Neutrophil (primary cell): ENCODE measurements at regions not wholly inside any gene's neighbourhood (a gene's known extent, or its start where the extent isn't known, plus 50 kb on each side); places are given as distances from the start of the nearest gene placed in this dataset.

ENCODE experiments used
- H3K27ac ChIP-seq: fragments of 200-600 bp; sonication (generic); 2 replicates; pipeline ENCODE4 v1.5.1; 2016; ENCODE audit warnings: mild to moderate bottlenecking, moderate library complexity
- H3K27me3 ChIP-seq: fragments of 200-600 bp; sonication (generic); 2 replicates; pipeline ENCODE4 v1.6.0; 2016; ENCODE audit warnings: mild to moderate bottlenecking
- H3K36me3 ChIP-seq: fragments of 200-600 bp; sonication (generic); 2 replicates; pipeline ENCODE4 v1.5.1; 2017
- H3K4me1 ChIP-seq, 2 experiments: fragments of 200-600 bp in 1 of 2; sonication (generic) in 1 of 2; 1 replicate in 1 of 2; 2 replicates in 1 of 2; pipeline versions ENCODE4 v1.5.1 to v1.6.1; 2013 to 2016; ENCODE audit warnings: low read depth in 1 of 2, low read length in 1 of 2, mild to moderate bottlenecking in 1 of 2, moderate library complexity in 1 of 2; ENCODE audit not compliant: control insufficient read depth in 1 of 2, insufficient read depth in 1 of 2
- H3K4me3 ChIP-seq, 2 experiments: fragments of 200-600 bp in 1 of 2; sonication (generic) in 1 of 2; 1 replicate in 1 of 2; 2 replicates in 1 of 2; pipeline ENCODE4 v1.5.1; 2013 to 2016; ENCODE audit warnings: low read depth in 1 of 2, low read length in 1 of 2, mild to moderate bottlenecking in 1 of 2, moderate library complexity in 1 of 2
- H3K9me3 ChIP-seq: fragments of 200-600 bp; sonication (generic); 2 replicates; pipeline ENCODE4 v1.5.1; 2016
- CTCF ChIP-seq: fragments of 200-600 bp; sonication (generic); IDR thresholded peaks from 2 replicates; pipeline ENCODE4 v1.5.1; 2016; ENCODE audit warnings: antibody characterized with exemption

- Histone ChIP-seq H3K27me3 (no peaks in the 10 kb centered on the region), H3K9me3 (no peaks in the 10 kb centered on the region), H3K27ac (no peak overlapping the region), H3K4me1 (no peaks in the 10 kb centered on the region), H3K4me3 (no peak overlapping the region), H3K36me3 (no peaks in the 10 kb centered on the region)
- no peak for TF ChIP-seq CTCF
Measured at GRCh38 chr10:21234761-21235160, 290.7 kb downstream of the SKIDA1 start.

GRCh38 chr10:21230219-21230618 is 295.3 kb downstream of the SKIDA1 start:
- TF ChIP-seq CTCF = no peak
- no peak overlapping the region for H3K27ac ChIP-seq
- H3K36me3 ChIP-seq = no peaks in the 10 kb centered on the region
- H3K4me3 ChIP-seq = no peak overlapping the region
- no peaks in the 10 kb centered on the region for H3K4me1 ChIP-seq
- H3K27me3 ChIP-seq = no peaks in the 10 kb centered on the region
- no peaks in the 10 kb centered on the region for H3K9me3 ChIP-seq

GRCh38 chr10:21217748-21218367 is 307.6 kb downstream of the SKIDA1 start:
- no peaks in the 10 kb centered on the region for H3K27me3 ChIP-seq
- H3K4me3 ChIP-seq = no peak overlapping the region
- H3K9me3 ChIP-seq = no peaks in the 10 kb centered on the region
- no peaks in the 10 kb centered on the region for H3K36me3 ChIP-seq
- TF ChIP-seq CTCF = no peak
- peaks cover 12 to 16% of the 10 kb centered on the region in 2 experiments for H3K4me1 ChIP-seq
- H3K27ac ChIP-seq = no peak overlapping the region

GRCh38 chr10:21217107-21217506 is 308.4 kb downstream of the SKIDA1 start:
- H3K36me3 ChIP-seq = no peaks in the 10 kb centered on the region
- H3K9me3 ChIP-seq = no peaks in the 10 kb centered on the region
- H3K4me1 ChIP-seq = peaks cover 19 to 24% of the 10 kb centered on the region in 2 experiments
- no peak for TF ChIP-seq CTCF
- H3K4me3 ChIP-seq = no peak overlapping the region
- H3K27me3 ChIP-seq = no peaks in the 10 kb centered on the region
- no peak overlapping the region for H3K27ac ChIP-seq

GRCh38 chr10:21214329-21214728 is 311.2 kb downstream of the SKIDA1 start:
- Histone ChIP-seq H3K27ac (no peak overlapping the region), H3K27me3 (no peaks in the 10 kb centered on the region), H3K4me3 (no peak overlapping the region), H3K36me3 (no peaks in the 10 kb centered on the region), H3K4me1 (peaks cover 38 to 45% of the 10 kb centered on the region in 2 experiments), H3K9me3 (no peaks in the 10 kb centered on the region)
- TF ChIP-seq CTCF = no peak
